WTC11 (cell line): ENCODE measurements at regions not wholly inside any gene's neighbourhood (a gene's known extent, or its start where the extent isn't known, plus 50 kb on each side); places are given as distances from the start of the nearest gene placed in this dataset.

ENCODE experiments used
- ATAC-seq: fragments of 200-7000 bp; cut with Tn5 transposase; 2 replicates; pipeline ENCODE4 v1.10.0; 2021; ENCODE audit warnings: mild to moderate bottlenecking, moderate library complexity
- CTCF ChIA-PET: fragments of 300-600 bp; sonication (Branson Sonifier 250); formaldehyde crosslinking; loops from one replicate; lab custom pipeline; 2021; ENCODE audit warnings: antibody characterized with exemption; lab: Charles Lee
- POLR2A ChIA-PET: fragments of 350-600 bp; sonication (Branson Sonifier 250); formaldehyde crosslinking; loops from one replicate; lab custom pipeline; 2021; ENCODE audit warnings: antibody characterized with exemption; lab: Charles Lee
- DNase-seq: peaks from one replicate; pipeline ENCODE4 v3.0.0; 2021; ENCODE audit warnings: low spot score
- H3K27ac Mint-ChIP-seq: 2 replicates; pipeline ENCODE4 v1.8.0; 2021; ENCODE audit warnings: mixed read lengths
- H3K27me3 Mint-ChIP-seq: 2 replicates; pipeline ENCODE4 v1.8.0; 2021; ENCODE audit warnings: low read depth, mild to moderate bottlenecking, moderate library complexity, mixed read lengths
- H3K36me3 Mint-ChIP-seq: 2 replicates; pipeline ENCODE4 v1.8.0; 2021; ENCODE audit warnings: mixed read lengths
- H3K4me1 Mint-ChIP-seq: 2 replicates; pipeline ENCODE4 v1.8.0; 2022; ENCODE audit warnings: mixed read lengths
- H3K4me3 Mint-ChIP-seq: 2 replicates; pipeline ENCODE4 v1.8.0; 2021; ENCODE audit warnings: mild to moderate bottlenecking, moderate library complexity, mixed read lengths
- H3K9me3 Mint-ChIP-seq: 2 replicates; pipeline ENCODE4 v1.8.0; 2021; ENCODE audit warnings: mixed read lengths
- AFF4 ChIP-seq: sonication (generic); formaldehyde crosslinking; IDR thresholded peaks from 2 replicates; pipeline ENCODE4 v1.8.1; 2023; ENCODE audit warnings: mild to moderate bottlenecking, missing genetic modification reagents, borderline replicate concordance
- CBFB ChIP-seq: sonication (generic); formaldehyde crosslinking; IDR thresholded peaks from 2 replicates; pipeline ENCODE4 v1.8.1; 2022; ENCODE audit warnings: mild to moderate bottlenecking, low read depth, missing genetic modification reagents
- E2F5 ChIP-seq: sonication (generic); formaldehyde crosslinking; IDR thresholded peaks from 2 replicates; pipeline ENCODE4 v1.8.1; 2022; ENCODE audit warnings: mild to moderate bottlenecking, moderate library complexity, missing genetic modification reagents
- ESRRA ChIP-seq: sonication (generic); formaldehyde crosslinking; IDR thresholded peaks from 2 replicates; pipeline ENCODE4 v1.8.1; 2022; ENCODE audit warnings: mild to moderate bottlenecking, missing genetic modification reagents, borderline replicate concordance
- FOXJ3 ChIP-seq: sonication (generic); formaldehyde crosslinking; IDR thresholded peaks from 2 replicates; pipeline ENCODE4 v1.9.0; 2021; ENCODE audit warnings: missing genetic modification reagents, mild to moderate bottlenecking, borderline replicate concordance
- GABPB1 ChIP-seq: sonication (generic); formaldehyde crosslinking; IDR thresholded peaks from 2 replicates; pipeline ENCODE4 v1.8.1; 2023; ENCODE audit warnings: mild to moderate bottlenecking, missing genetic modification reagents
- GTF2I ChIP-seq: fragments of 250-450 bp; sonication (Bioruptor Pico); conservative IDR thresholded peaks from 2 replicates; pipeline ENCODE4 v1.4.0; 2021; ENCODE audit warnings: mild to moderate bottlenecking
- IRF2 ChIP-seq: sonication (generic); formaldehyde crosslinking; IDR thresholded peaks from 2 replicates; pipeline ENCODE4 v1.8.0; 2022; ENCODE audit warnings: low read depth, missing genetic modification reagents, borderline replicate concordance
- JUN ChIP-seq: sonication (generic); formaldehyde crosslinking; IDR thresholded peaks from 2 replicates; pipeline ENCODE4 v1.8.0; 2023; ENCODE audit warnings: mild to moderate bottlenecking, missing genetic modification reagents
- MXD4 ChIP-seq: fragments of 250-450 bp; sonication (Bioruptor Pico); IDR thresholded peaks from 2 replicates; pipeline ENCODE4 v1.8.0; 2021; ENCODE audit warnings: mild to moderate bottlenecking, moderate library complexity, borderline replicate concordance
- NFATC4 ChIP-seq: fragments of 250-450 bp; sonication (Bioruptor Pico); IDR thresholded peaks from 2 replicates; pipeline ENCODE4 v1.9.0; 2021; ENCODE audit warnings: mild to moderate bottlenecking
- NFE2L1 ChIP-seq: sonication (generic); formaldehyde crosslinking; IDR thresholded peaks from 2 replicates; pipeline ENCODE4 v1.8.1; 2023; ENCODE audit warnings: missing genetic modification reagents
- NR3C1 ChIP-seq: sonication (generic); formaldehyde crosslinking; conservative IDR thresholded peaks from 2 replicates; pipeline ENCODE4 v1.8.1; 2023; ENCODE audit warnings: low read depth, mild to moderate bottlenecking, missing genetic modification reagents
- SMAD4 ChIP-seq: sonication (generic); formaldehyde crosslinking; IDR thresholded peaks from 2 replicates; pipeline ENCODE4 v1.8.0; 2022; ENCODE audit warnings: mild to moderate bottlenecking, missing genetic modification reagents
- SOX15 ChIP-seq: fragments of 250-450 bp; sonication (Bioruptor Pico); IDR thresholded peaks from 2 replicates; pipeline ENCODE4 v1.9.0; 2021; ENCODE audit warnings: mild to moderate bottlenecking
- SP1 ChIP-seq: sonication (generic); formaldehyde crosslinking; conservative IDR thresholded peaks from 2 replicates; pipeline ENCODE4 v1.8.1; 2022; ENCODE audit warnings: missing genetic modification reagents
- TEAD1 ChIP-seq: sonication (generic); formaldehyde crosslinking; IDR thresholded peaks from 2 replicates; pipeline ENCODE4 v1.8.0; 2022; ENCODE audit warnings: mild to moderate bottlenecking, missing genetic modification reagents
- TEAD4 ChIP-seq: sonication (generic); formaldehyde crosslinking; IDR thresholded peaks from 2 replicates; pipeline ENCODE4 v1.8.0; 2022; ENCODE audit warnings: mild to moderate bottlenecking, missing genetic modification reagents
- ZNF232 ChIP-seq: sonication (generic); formaldehyde crosslinking; IDR thresholded peaks from 2 replicates; pipeline ENCODE4 v1.8.0; 2022; ENCODE audit warnings: mild to moderate bottlenecking, missing genetic modification reagents
- ZNF317 ChIP-seq: sonication (generic); formaldehyde crosslinking; IDR thresholded peaks from 2 replicates; pipeline ENCODE4 v1.8.1; 2023; ENCODE audit warnings: low read depth, mild to moderate bottlenecking, moderate library complexity, missing genetic modification reagents, borderline replicate concordance
- TF ChIP-seq, protein P1 (sequence below): fragments of 250-450 bp; sonication (Bioruptor Pico); IDR thresholded peaks from 2 replicates; pipeline ENCODE4 v1.9.0; 2021; ENCODE audit warnings: mild to moderate bottlenecking, borderline replicate concordance
- TF ChIP-seq, protein P2 (sequence below): sonication (generic); formaldehyde crosslinking; IDR thresholded peaks from 2 replicates; pipeline ENCODE4 v1.8.0; 2022; ENCODE audit warnings: mild to moderate bottlenecking, missing genetic modification reagents

- TF ChIP-seq, protein P1, sequence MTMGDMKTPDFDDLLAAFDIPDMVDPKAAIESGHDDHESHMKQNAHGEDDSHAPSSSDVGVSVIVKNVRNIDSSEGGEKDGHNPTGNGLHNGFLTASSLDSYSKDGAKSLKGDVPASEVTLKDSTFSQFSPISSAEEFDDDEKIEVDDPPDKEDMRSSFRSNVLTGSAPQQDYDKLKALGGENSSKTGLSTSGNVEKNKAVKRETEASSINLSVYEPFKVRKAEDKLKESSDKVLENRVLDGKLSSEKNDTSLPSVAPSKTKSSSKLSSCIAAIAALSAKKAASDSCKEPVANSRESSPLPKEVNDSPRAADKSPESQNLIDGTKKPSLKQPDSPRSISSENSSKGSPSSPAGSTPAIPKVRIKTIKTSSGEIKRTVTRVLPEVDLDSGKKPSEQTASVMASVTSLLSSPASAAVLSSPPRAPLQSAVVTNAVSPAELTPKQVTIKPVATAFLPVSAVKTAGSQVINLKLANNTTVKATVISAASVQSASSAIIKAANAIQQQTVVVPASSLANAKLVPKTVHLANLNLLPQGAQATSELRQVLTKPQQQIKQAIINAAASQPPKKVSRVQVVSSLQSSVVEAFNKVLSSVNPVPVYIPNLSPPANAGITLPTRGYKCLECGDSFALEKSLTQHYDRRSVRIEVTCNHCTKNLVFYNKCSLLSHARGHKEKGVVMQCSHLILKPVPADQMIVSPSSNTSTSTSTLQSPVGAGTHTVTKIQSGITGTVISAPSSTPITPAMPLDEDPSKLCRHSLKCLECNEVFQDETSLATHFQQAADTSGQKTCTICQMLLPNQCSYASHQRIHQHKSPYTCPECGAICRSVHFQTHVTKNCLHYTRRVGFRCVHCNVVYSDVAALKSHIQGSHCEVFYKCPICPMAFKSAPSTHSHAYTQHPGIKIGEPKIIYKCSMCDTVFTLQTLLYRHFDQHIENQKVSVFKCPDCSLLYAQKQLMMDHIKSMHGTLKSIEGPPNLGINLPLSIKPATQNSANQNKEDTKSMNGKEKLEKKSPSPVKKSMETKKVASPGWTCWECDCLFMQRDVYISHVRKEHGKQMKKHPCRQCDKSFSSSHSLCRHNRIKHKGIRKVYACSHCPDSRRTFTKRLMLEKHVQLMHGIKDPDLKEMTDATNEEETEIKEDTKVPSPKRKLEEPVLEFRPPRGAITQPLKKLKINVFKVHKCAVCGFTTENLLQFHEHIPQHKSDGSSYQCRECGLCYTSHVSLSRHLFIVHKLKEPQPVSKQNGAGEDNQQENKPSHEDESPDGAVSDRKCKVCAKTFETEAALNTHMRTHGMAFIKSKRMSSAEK: no peak
- TF ChIP-seq TEAD4: no peak
- no peak for TF ChIP-seq E2F5 (CRISPR knock-in tag)
- TF ChIP-seq TEAD1 (CRISPR knock-in tag): no peak
Measured at GRCh38 chrX:39577206-39577984, 520.4 kb downstream of the BCOR start (continued).

- H3K27me3 Mint-ChIP-seq: no peaks in the 10 kb centered on the region
- no peak for ATAC-seq
- H3K9me3 Mint-ChIP-seq: no peaks in the 10 kb centered on the region
- no peak for TF ChIP-seq AFF4 (CRISPR knock-in tag)
- TF ChIP-seq NFE2L1 (CRISPR knock-in tag): no peak
- TF ChIP-seq, protein P2, sequence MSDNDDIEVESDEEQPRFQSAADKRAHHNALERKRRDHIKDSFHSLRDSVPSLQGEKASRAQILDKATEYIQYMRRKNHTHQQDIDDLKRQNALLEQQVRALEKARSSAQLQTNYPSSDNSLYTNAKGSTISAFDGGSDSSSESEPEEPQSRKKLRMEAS (CRISPR knock-in tag): no peak
- TF ChIP-seq TEAD1 (CRISPR knock-in tag): no peak
- TF ChIP-seq CBFB (CRISPR knock-in tag): no peak
- TF ChIP-seq ZNF232 (CRISPR knock-in tag): no peak
- TF ChIP-seq GTF2I (CRISPR knock-in tag): no peak
- no peak for TF ChIP-seq JUN (CRISPR knock-in tag)
- no peak overlapping the region for H3K27ac Mint-ChIP-seq
- ChIA-PET POLR2A (no interaction called here), CTCF (no interaction called here)
- DNase-seq: no peak
- peaks cover 5% of the 10 kb centered on the region; the same call in 1 of the 2 replicates for H3K4me1 Mint-ChIP-seq
- no peaks in the 10 kb centered on the region for H3K36me3 Mint-ChIP-seq
- H3K4me3 Mint-ChIP-seq: no peak overlapping the region
Measured at GRCh38 chrX:39577985-39578869, 519.5 kb downstream of the BCOR start.

GRCh38 chrX:39580043-39580442 is 517.7 kb downstream of the BCOR start:
- POLR2A ChIA-PET: no interaction called here
- Mint-ChIP-seq H3K4me1 (peaks cover 5% of the 10 kb centered on the region; the same call in 1 of the 2 replicates), H3K27ac (no peak overlapping the region), H3K9me3 (0 out of 2 replicates have a peak, but pooled peaks cover 3% of the 10 kb centered on the region), H3K36me3 (no peaks in the 10 kb centered on the region), H3K27me3 (no peaks in the 10 kb centered on the region), H3K4me3 (no peak overlapping the region)
- DNase-seq: no peak
- ATAC-seq: no peak
- no peak for TF ChIP-seq ESRRA (CRISPR knock-in tag)
- no peak for TF ChIP-seq FOXJ3 (CRISPR knock-in tag)
- no peak for TF ChIP-seq GABPB1
- TF ChIP-seq IRF2 (CRISPR knock-in tag): no peak
- TF ChIP-seq, protein P2 (CRISPR knock-in tag): no peak
- no peak for TF ChIP-seq MXD4
- no peak for TF ChIP-seq SP1 (CRISPR knock-in tag)
- TF ChIP-seq NFATC4 (CRISPR knock-in tag): no peak
- TF ChIP-seq JUN (CRISPR knock-in tag): no peak
- TF ChIP-seq SOX15: no peak
- no peak for TF ChIP-seq NR3C1 (CRISPR knock-in tag)
- TF ChIP-seq ZNF317 (CRISPR knock-in tag): no peak
- TF ChIP-seq SMAD4 (CRISPR knock-in tag): no peak
- no peak for TF ChIP-seq NFE2L1 (CRISPR knock-in tag)
- CTCF ChIA-PET: no interaction called here
